HCT116 (cell line): ENCODE measurements at regions not wholly inside any gene's neighbourhood (a gene's known extent, or its start where the extent isn't known, plus 50 kb on each side); places are given as distances from the start of the nearest gene placed in this dataset.

Experiments used
- ATAC-seq: fragments of 200-7000 bp; cut with Tn5 transposase; 2 replicates; pipeline ENCODE4 v1.9.1; 2020; ENCODE audit warnings: mild to moderate bottlenecking, moderate library complexity
- BruUV-seq: library from RNA; stranded (reverse); fragments of 400-500 nt; replicated peaks from 2 replicates; lab custom pipeline; 2021; lab: Mats Ljungman, UMichigan
- CTCF ChIA-PET: fragments of 300-600 bp; sonication (Branson Sonifier 250); formaldehyde crosslinking; loops from one replicate; lab custom pipeline; 2021; ENCODE audit warnings: antibody characterized with exemption; lab: Charles Lee
- POLR2A ChIA-PET: fragments of 300-600, 350-600 bp; sonication (Branson Sonifier 250); formaldehyde crosslinking; loops from one replicate; lab custom pipeline; 2021; ENCODE audit warnings: antibody characterized with exemption; lab: Charles Lee
- RAD21 ChIA-PET, 2 experiments: fragments of 300-600 bp; sonication (Branson Sonifier 250); formaldehyde crosslinking; loops; one replicate each; lab custom pipeline; 2023; ENCODE audit warnings: low total read pairs in 2 of 2; ENCODE audit not compliant: uncharacterized antibody in 2 of 2, unreplicated experiment in 2 of 2, low non-redundant PET in 1 of 2; lab: Charles Lee
- DNase-seq: peaks from one replicate; pipeline ENCODE4 v3.0.0-alpha.2; 2010; ENCODE audit warnings: low read depth, low spot score
- H2AFZ ChIP-seq: fragments of 200-600 bp; shearing (Covaris generic), sonication (generic); 2 replicates; pipeline ENCODE4 v1.6.1; 2017; ENCODE audit warnings: low read depth, mixed run types, mixed read lengths, antibody characterized with exemption, low read length; ENCODE audit not compliant: poor library complexity, severe bottlenecking
- H3K27ac ChIP-seq: 2 replicates; pipeline ENCODE4 v1.5.1; 2012; ENCODE audit warnings: low read depth, low read length
- H3K27me3 ChIP-seq: fragments of 200-600 bp; sonication (generic); 2 replicates; pipeline ENCODE4 v1.6.1; 2016; ENCODE audit warnings: mixed run types, low read length, mixed read lengths; ENCODE audit not compliant: insufficient read depth
- H3K36me3 ChIP-seq, 2 experiments: fragments of 200-500 bp in 1 of 2; fragments of 200-600 bp in 1 of 2; sonication (Bioruptor generic) in 1 of 2; sonication (generic) in 1 of 2; 2 replicates each; pipeline versions ENCODE4 v1.5.1 to v1.6.1; 2014 to 2016; ENCODE audit warnings: low read length in 2 of 2, inconsistent platforms in 1 of 2, mixed read lengths in 1 of 2, mixed run types in 1 of 2; ENCODE audit not compliant: insufficient read depth in 2 of 2, control insufficient read depth in 1 of 2
- H3K4me1 ChIP-seq, 2 experiments: fragments of 200-600 bp in 1 of 2; sonication (generic) in 1 of 2; 2 replicates each; pipeline versions ENCODE4 v1.5.1 to v1.6.1; 2012 to 2017; ENCODE audit warnings: low read length in 2 of 2, inconsistent platforms in 1 of 2, mild to moderate bottlenecking in 1 of 2, mixed read lengths in 1 of 2, mixed run types in 1 of 2, moderate library complexity in 1 of 2; ENCODE audit not compliant: insufficient read depth in 2 of 2, control insufficient read depth in 1 of 2
- H3K4me2 ChIP-seq: fragments of 200-600 bp; sonication (generic); 2 replicates; pipeline ENCODE4 v1.6.1; 2017; ENCODE audit warnings: mixed run types, low read length, mixed read lengths
- H3K4me3 ChIP-seq, 2 experiments: fragments of 200-600 bp in 1 of 2; sonication (generic) in 1 of 2; replicated peaks in 1 of 2; 2 replicates each; pipeline ENCODE4 v1.5.1; 2011 to 2016; ENCODE audit warnings: low read length in 2 of 2, control low read depth in 1 of 2, low read depth in 1 of 2, mild to moderate bottlenecking in 1 of 2, mixed read lengths in 1 of 2, mixed run types in 1 of 2
- H3K79me2 ChIP-seq: fragments of 200-600 bp; sonication (generic); 2 replicates; pipeline ENCODE4 v1.6.1; 2017; ENCODE audit warnings: mild to moderate bottlenecking, mixed run types, low read length, moderate library complexity, mixed read lengths; ENCODE audit not compliant: insufficient read depth
- H3K9ac ChIP-seq: fragments of 200-600 bp; sonication (generic); 2 replicates; pipeline ENCODE4 v1.6.1; 2016; ENCODE audit warnings: low read length, mixed read lengths
- H3K9me2 ChIP-seq: fragments of 200-600 bp; sonication (generic), shearing (Covaris generic); 2 replicates; pipeline ENCODE4 v1.6.1; 2017; ENCODE audit warnings: mixed run types, mild to moderate bottlenecking, moderate library complexity; ENCODE audit not compliant: insufficient read depth
- H3K9me3 ChIP-seq, 2 experiments: fragments of 200-500 bp in 1 of 2; fragments of 200-600 bp in 1 of 2; sonication (Bioruptor generic) in 1 of 2; sonication (generic) in 1 of 2; 2 replicates each; pipeline ENCODE4 v1.6.1; 2014 to 2017; ENCODE audit warnings: low read length in 2 of 2, mixed read lengths in 2 of 2, inconsistent platforms in 1 of 2, low read depth in 1 of 2, mild to moderate bottlenecking in 1 of 2, mixed run types in 1 of 2, moderate library complexity in 1 of 2; ENCODE audit not compliant: control insufficient read depth in 1 of 2, insufficient read depth in 1 of 2
- H4K20me1 ChIP-seq: fragments of 200-600 bp; sonication (generic), shearing (Covaris generic); 2 replicates; pipeline ENCODE4 v1.6.1; 2017; ENCODE audit warnings: mixed run types, mild to moderate bottlenecking, moderate library complexity; ENCODE audit not compliant: insufficient read depth
- ATF3 ChIP-seq: IDR thresholded peaks from 2 replicates; pipeline ENCODE4 v1.6.1; 2012
- CBX3 ChIP-seq: IDR thresholded peaks from 2 replicates; pipeline ENCODE4 v1.6.1; 2012; ENCODE audit warnings: low read depth
- CEBPB ChIP-seq: IDR thresholded peaks from 2 replicates; pipeline ENCODE4 v1.6.1; 2012; ENCODE audit warnings: low read depth
- CTCF ChIP-seq, 3 experiments: fragments of 200-600 bp in 1 of 3; sonication (generic) in 1 of 3; IDR thresholded peaks in 2 of 3; conservative IDR thresholded peaks in 1 of 3; 2 replicates each; pipeline ENCODE4 v1.5.1; 2012 to 2017; ENCODE audit warnings: low read depth in 2 of 3, low read length in 2 of 3, antibody characterized with exemption in 1 of 3, borderline replicate concordance in 1 of 3, control low read depth in 1 of 3, mild to moderate bottlenecking in 1 of 3, mixed read lengths in 1 of 3, mixed run types in 1 of 3, moderate library complexity in 1 of 3; ENCODE audit not compliant: insufficient read depth in 1 of 3
- EGR1 ChIP-seq: IDR thresholded peaks from 2 replicates; pipeline ENCODE4 v1.6.1; 2012; ENCODE audit warnings: low read depth
- ELF1 ChIP-seq: IDR thresholded peaks from 2 replicates; pipeline ENCODE4 v1.6.1; 2012; ENCODE audit warnings: low read depth, borderline replicate concordance
- EZH2 ChIP-seq: fragments of 200-600 bp; sonication (generic); IDR thresholded peaks from 2 replicates; pipeline ENCODE4 v1.6.1; 2017; ENCODE audit warnings: antibody characterized with exemption, mixed run types
- EZH2phosphoT487 ChIP-seq: fragments of 200-600 bp; IDR thresholded peaks from 2 replicates; pipeline ENCODE4 v1.6.1; 2018; ENCODE audit warnings: antibody characterized with exemption, borderline replicate concordance
- FOSL1 ChIP-seq: IDR thresholded peaks from 2 replicates; pipeline ENCODE4 v1.6.1; 2012; ENCODE audit warnings: low read depth
- MAX ChIP-seq: IDR thresholded peaks from 2 replicates; pipeline ENCODE4 v1.6.1; 2012
- POLR2A ChIP-seq: IDR thresholded peaks from 2 replicates; pipeline ENCODE4 v1.7.0; 2011; ENCODE audit warnings: borderline replicate concordance; ENCODE audit not compliant: insufficient read depth, insufficient read length; ENCODE audit errors: extremely low read depth
- POLR2AphosphoS5 ChIP-seq: IDR thresholded peaks from 2 replicates; pipeline ENCODE4 v1.6.1; 2011; ENCODE audit warnings: mild to moderate bottlenecking, low read depth, low read length, moderate library complexity
- TCF7L2 ChIP-seq: IDR thresholded peaks from 2 replicates; pipeline ENCODE4 v1.7.0; 2011; ENCODE audit warnings: borderline replicate concordance, inconsistent platforms; ENCODE audit not compliant: insufficient read depth, insufficient read length; ENCODE audit errors: extremely low read depth
- YY1 ChIP-seq: IDR thresholded peaks from 2 replicates; pipeline ENCODE4 v1.6.1; 2011; ENCODE audit warnings: low read length, low read depth, moderate library complexity, mild to moderate bottlenecking; ENCODE audit not compliant: insufficient replicate concordance; ENCODE audit errors: extremely low read depth
- ZFX ChIP-seq: fragments of 450-650 bp; IDR thresholded peaks from 2 replicates; pipeline ENCODE4 v1.6.1; 2017
- intact Hi-C: fragments of 100-400 bp; cut with micrococcal nuclease; formaldehyde crosslinking; loops from 2 replicates; pipeline ENCODE4 v1.10.0; 2022

GRCh38 chr18:40046596-40046995 is 1908.4 kb upstream of the PIK3C3 start:
- intact Hi-C loops = no loop called here
- no peak overlapping the region for H3K27ac ChIP-seq
- no peaks in the 10 kb centered on the region for H3K9me2 ChIP-seq
- no peak overlapping the region for H3K4me3 ChIP-seq
- no peak overlapping the region for H3K4me2 ChIP-seq
- H3K36me3 ChIP-seq = no peaks in the 10 kb centered on the region
- no peak overlapping the region for H3K9ac ChIP-seq
- POLR2A ChIA-PET = no interaction called here
- 0 out of 4 replicates have a peak, but pooled peaks cover 0 to 3% of the 10 kb centered on the region in 2 experiments for H3K9me3 ChIP-seq
- no peak for ATAC-seq
- no peaks in the 10 kb centered on the region for H4K20me1 ChIP-seq
- no peak overlapping the region for H2AFZ ChIP-seq
- TF ChIP-seq EZH2phosphoT487 (no peak), FOSL1 (no peak), YY1 (no peak), CBX3 (no peak), EGR1 (no peak)
- H3K27me3 ChIP-seq = no peaks in the 10 kb centered on the region
- RAD21 ChIA-PET = no interaction called here
- H3K4me1 ChIP-seq = no peaks in the 10 kb centered on the region
- CTCF ChIA-PET = no interaction called here
- H3K79me2 ChIP-seq = no peaks in the 10 kb centered on the region
- DNase-seq = no peak
- no TSS peak for BruUV-seq

GRCh38 chr18:40041951-40042350 is 1913.1 kb upstream of the PIK3C3 start:
- ATAC-seq (no peak), DNase-seq (no peak)
- H3K79me2 ChIP-seq = no peaks in the 10 kb centered on the region
- intact Hi-C loops = no loop called here
- no peaks in the 10 kb centered on the region for H3K4me1 ChIP-seq
- no TSS peak for BruUV-seq
- no peak overlapping the region for H3K4me2 ChIP-seq
- no peak overlapping the region for H2AFZ ChIP-seq
- H4K20me1 ChIP-seq = no peaks in the 10 kb centered on the region
- H3K27ac ChIP-seq = no peak overlapping the region
- H3K27me3 ChIP-seq = no peaks in the 10 kb centered on the region
- no peaks in the 10 kb centered on the region for H3K9me2 ChIP-seq
- POLR2A ChIA-PET = no interaction called here
- H3K36me3 ChIP-seq = no peaks in the 10 kb centered on the region
- no peak overlapping the region for H3K9ac ChIP-seq
- RAD21 ChIA-PET = no interaction called here
- CTCF ChIA-PET = no interaction called here
- H3K4me3 ChIP-seq = no peak overlapping the region
- TF ChIP-seq MAX (no peak), POLR2A (no peak), POLR2AphosphoS5 (no peak), CTCF (IDR thresholded peaks at IDR 0.05 in 2 of 3, conservative IDR thresholded peaks at IDR 0.05 in 1 of 3; ENCODE audit: borderline replicate concordance in 1 of 3, insufficient read depth in 1 of 3, low read depth in 2 of 3, low read length in 2 of 3) (no peak), TCF7L2 (no peak), EGR1 (no peak), FOSL1 (no peak), ZFX (no peak), EZH2 (no peak), ELF1 (no peak), CEBPB (no peak), ATF3 (no peak)
- TF ChIP-seq, all 23 proteins: peak for 0
- H3K9me3 ChIP-seq = peaks cover 3% of the 10 kb centered on the region in 2 experiments; a peak in 2 of 4 replicates
